ENCODE measurements at regions not wholly inside any gene's neighbourhood (a gene's known extent, or its start where the extent isn't known, plus 50 kb on each side); places are given as distances from the start of the nearest gene placed in this dataset.

DNA sequence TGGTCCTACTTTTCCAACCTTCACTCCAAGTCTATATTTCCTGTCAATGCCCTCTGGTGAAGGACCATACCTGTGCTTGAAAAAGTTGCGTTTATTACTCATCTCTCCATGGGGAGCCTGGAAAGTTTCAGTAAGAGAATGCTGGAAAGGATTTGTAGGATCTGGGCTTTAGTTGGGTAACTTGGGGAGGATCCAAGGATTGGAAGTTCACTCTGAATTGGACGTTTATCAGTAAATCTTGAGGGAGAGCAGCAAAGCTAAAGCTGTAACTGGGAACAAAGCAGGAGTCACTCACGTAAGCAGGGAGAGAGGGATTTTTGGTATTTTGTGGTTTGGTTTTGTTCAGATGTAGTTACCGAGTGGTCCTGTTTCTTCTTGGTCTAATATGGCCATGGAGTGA is 51.4 kb upstream of the NPVF start:
- no peak for ATAC-seq
- no peaks in the 10 kb centered on the region for H3K9me3 ChIP-seq
- no peaks in the 10 kb centered on the region for H3K27me3 ChIP-seq
- WGBS, 2 donors: 79 to 82% methylated on average over 4 of the region's 4 CpGs
- intact Hi-C loops (cut with DNase I): no loop called here
- no peak overlapping the region for H3K27ac ChIP-seq
- no peak overlapping the region for H3K4me3 ChIP-seq
- no peak for DNase-seq
- TF ChIP-seq, protein P1, sequence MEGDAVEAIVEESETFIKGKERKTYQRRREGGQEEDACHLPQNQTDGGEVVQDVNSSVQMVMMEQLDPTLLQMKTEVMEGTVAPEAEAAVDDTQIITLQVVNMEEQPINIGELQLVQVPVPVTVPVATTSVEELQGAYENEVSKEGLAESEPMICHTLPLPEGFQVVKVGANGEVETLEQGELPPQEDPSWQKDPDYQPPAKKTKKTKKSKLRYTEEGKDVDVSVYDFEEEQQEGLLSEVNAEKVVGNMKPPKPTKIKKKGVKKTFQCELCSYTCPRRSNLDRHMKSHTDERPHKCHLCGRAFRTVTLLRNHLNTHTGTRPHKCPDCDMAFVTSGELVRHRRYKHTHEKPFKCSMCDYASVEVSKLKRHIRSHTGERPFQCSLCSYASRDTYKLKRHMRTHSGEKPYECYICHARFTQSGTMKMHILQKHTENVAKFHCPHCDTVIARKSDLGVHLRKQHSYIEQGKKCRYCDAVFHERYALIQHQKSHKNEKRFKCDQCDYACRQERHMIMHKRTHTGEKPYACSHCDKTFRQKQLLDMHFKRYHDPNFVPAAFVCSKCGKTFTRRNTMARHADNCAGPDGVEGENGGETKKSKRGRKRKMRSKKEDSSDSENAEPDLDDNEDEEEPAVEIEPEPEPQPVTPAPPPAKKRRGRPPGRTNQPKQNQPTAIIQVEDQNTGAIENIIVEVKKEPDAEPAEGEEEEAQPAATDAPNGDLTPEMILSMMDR (IDR thresholded peaks at IDR 0.05): no peak
- no peak for TF ChIP-seq POLR2A (IDR thresholded peaks at IDR 0.05)
- H3K36me3 ChIP-seq (replicated peaks in 1 of 2; ENCODE audit: insufficient read depth in 1 of 2, low read depth in 2 of 2): no peaks in the 10 kb centered on the region
- H3K4me1 ChIP-seq: no peaks in the 10 kb centered on the region

DNA sequence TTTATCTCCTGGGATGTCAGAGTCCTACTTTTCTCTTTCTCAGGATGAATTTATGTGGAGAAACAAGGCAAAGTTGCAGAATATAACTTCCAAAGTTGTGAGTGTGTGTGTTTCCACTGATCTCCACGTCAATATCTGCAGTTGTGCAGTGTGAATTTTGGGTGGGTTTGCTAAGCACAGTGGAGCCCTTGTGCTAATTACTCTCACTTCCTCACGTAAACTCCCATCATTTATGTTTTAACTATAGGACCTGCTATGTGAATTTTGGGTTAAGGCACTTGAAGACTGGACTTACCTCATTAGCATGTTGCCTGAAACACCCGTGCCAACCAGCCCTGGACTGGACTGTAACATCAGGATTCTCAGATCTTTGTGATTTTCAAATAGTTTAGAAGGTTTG is 51.9 kb upstream of the NPVF start:
- intact Hi-C loops (cut with DNase I): no loop called here
- TF ChIP-seq POLR2A (IDR thresholded peaks at IDR 0.05): no peak
- TF ChIP-seq, protein P1 (IDR thresholded peaks at IDR 0.05): no peak

GRCh38 chr7:25282194-25282593 is 53.9 kb upstream of the NPVF start:
- Histone ChIP-seq H3K27ac (no peak overlapping the region), H3K36me3 (replicated peaks in 1 of 2; ENCODE audit: insufficient read depth in 1 of 2, low read depth in 2 of 2) (no peaks in the 10 kb centered on the region), H3K27me3 (no peaks in the 10 kb centered on the region), H3K9me3 (no peaks in the 10 kb centered on the region), H3K4me1 (no peaks in the 10 kb centered on the region), H3K4me3 (no peak overlapping the region)
- ATAC-seq (no peak), DNase-seq (no peak)
- TF ChIP-seq, protein P1 (IDR thresholded peaks at IDR 0.05): no peak
- TF ChIP-seq POLR2A (IDR thresholded peaks at IDR 0.05): no peak
- intact Hi-C loops (cut with DNase I): no loop called here
- 82 to 83% methylated on average over 8 of the region's 8 CpGs for WGBS, 2 donors

More for the DNA sequence above, 51.9 kb upstream of the NPVF start:
- no peaks in the 10 kb centered on the region for H3K9me3 ChIP-seq
- DNase-seq (no peak), ATAC-seq (no peak)
- H3K4me3 ChIP-seq: no peak overlapping the region
- H3K27ac ChIP-seq: no peak overlapping the region
- 83 to 89% methylated on average over 3 of the region's 3 CpGs for WGBS, 2 donors
- H3K27me3 ChIP-seq: no peaks in the 10 kb centered on the region
- H3K36me3 ChIP-seq (replicated peaks in 1 of 2; ENCODE audit: insufficient read depth in 1 of 2, low read depth in 2 of 2): no peaks in the 10 kb centered on the region
- H3K4me1 ChIP-seq: no peaks in the 10 kb centered on the region

DNA sequence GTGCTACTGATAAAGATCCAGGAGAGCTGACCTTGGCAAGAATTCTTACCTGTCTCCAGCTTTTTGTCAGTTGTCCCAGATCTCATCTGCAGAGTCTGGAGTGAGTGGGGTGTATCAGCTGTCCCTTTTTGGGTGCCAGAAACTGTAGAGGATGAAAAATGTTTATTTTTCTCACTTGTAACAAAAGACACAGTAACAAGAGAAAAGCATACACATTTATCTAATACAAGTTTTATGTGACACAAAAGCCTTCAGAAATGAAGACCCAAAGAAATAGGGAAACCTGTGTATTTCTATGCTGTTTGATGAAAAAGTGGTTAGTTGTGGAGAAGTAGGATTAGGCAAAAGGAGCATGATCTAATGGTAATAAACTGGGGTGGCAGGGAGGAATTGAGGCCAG is 58.5 kb upstream of the NPVF start:
- ATAC-seq (no peak), DNase-seq (no peak)
- TF ChIP-seq, protein P1 (IDR thresholded peaks at IDR 0.05): no peak
- no peak for TF ChIP-seq POLR2A (IDR thresholded peaks at IDR 0.05)
- H3K27me3 ChIP-seq: no peaks in the 10 kb centered on the region
- H3K4me1 ChIP-seq: no peaks in the 10 kb centered on the region
- H3K4me3 ChIP-seq: no peak overlapping the region
- intact Hi-C loops (cut with DNase I): no loop called here
- no peaks in the 10 kb centered on the region for H3K36me3 ChIP-seq (replicated peaks in 1 of 2; ENCODE audit: insufficient read depth in 1 of 2, low read depth in 2 of 2)
- no peak overlapping the region for H3K27ac ChIP-seq
- H3K9me3 ChIP-seq: no peaks in the 10 kb centered on the region

DNA sequence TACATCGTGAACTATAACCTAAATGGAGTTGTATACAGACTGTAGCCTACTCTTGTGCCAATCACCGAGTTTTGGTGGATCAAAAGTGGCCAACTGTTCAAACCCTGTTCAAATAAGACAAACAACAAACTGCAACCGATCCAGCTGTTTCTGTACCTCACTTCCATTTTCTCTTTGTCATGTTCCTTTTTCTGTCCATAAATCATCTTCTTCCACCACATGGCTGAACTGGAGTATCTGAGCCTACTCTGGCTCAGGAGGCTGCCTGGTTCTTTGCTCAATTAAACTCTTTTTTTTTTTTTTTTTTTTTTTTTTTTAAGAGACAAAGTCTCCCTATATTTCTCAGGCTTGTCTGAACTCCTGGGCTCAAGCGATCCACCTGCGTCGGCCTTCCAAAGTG is 59.0 kb upstream of the NPVF start:
- Histone ChIP-seq H3K4me1 (no peaks in the 10 kb centered on the region), H3K4me3 (no peak overlapping the region), H3K36me3 (replicated peaks in 1 of 2; ENCODE audit: insufficient read depth in 1 of 2, low read depth in 2 of 2) (no peaks in the 10 kb centered on the region), H3K27ac (no peak overlapping the region), H3K27me3 (no peaks in the 10 kb centered on the region), H3K9me3 (no peaks in the 10 kb centered on the region)
- ATAC-seq (no peak), DNase-seq (no peak)
- intact Hi-C loops (cut with DNase I): no loop called here
- no peak for TF ChIP-seq POLR2A (IDR thresholded peaks at IDR 0.05)
- TF ChIP-seq, protein P1 (IDR thresholded peaks at IDR 0.05): no peak
- WGBS, 2 donors: 88 to 97% methylated on average over 6 of the region's 6 CpGs
